Ishikawa (cell line): ENCODE measurements at regions not wholly inside any gene's neighbourhood (a gene's known extent, or its start where the extent isn't known, plus 50 kb on each side); places are given as distances from the start of the nearest gene placed in this dataset.

Experiments used
- CEBPB ChIP-seq: IDR thresholded peaks from 2 replicates; pipeline ENCODE4 v1.6.1; 2012
- CREB1 ChIP-seq: IDR thresholded peaks from 2 replicates; pipeline ENCODE4 v1.6.1; 2012; ENCODE audit warnings: low read depth
- EGR1 ChIP-seq: IDR thresholded peaks from 2 replicates; pipeline ENCODE4 v1.6.1; 2012
- EP300 ChIP-seq: IDR thresholded peaks from 2 replicates; pipeline ENCODE4 v1.6.1; 2012; ENCODE audit warnings: borderline replicate concordance
- FOXM1 ChIP-seq: IDR thresholded peaks from 2 replicates; pipeline ENCODE4 v1.6.1; 2012; ENCODE audit warnings: low read depth, borderline replicate concordance
- MAX ChIP-seq: IDR thresholded peaks from 2 replicates; pipeline ENCODE4 v1.6.1; 2012
- NFIC ChIP-seq: IDR thresholded peaks from 2 replicates; pipeline ENCODE4 v1.6.1; 2012
- RAD21 ChIP-seq: IDR thresholded peaks from 2 replicates; pipeline ENCODE4 v1.6.1; 2012; ENCODE audit warnings: low read depth
- TAF1 ChIP-seq: IDR thresholded peaks from 2 replicates; pipeline ENCODE4 v1.6.1; 2012; ENCODE audit warnings: low read depth, mild to moderate bottlenecking
- TCF12 ChIP-seq: IDR thresholded peaks from 2 replicates; pipeline ENCODE4 v1.6.1; 2012; ENCODE audit warnings: low read depth
- TEAD4 ChIP-seq: IDR thresholded peaks from 2 replicates; pipeline ENCODE4 v1.6.1; 2012
- USF1 ChIP-seq: IDR thresholded peaks from 2 replicates; pipeline ENCODE4 v1.6.1; 2012
- YY1 ChIP-seq: IDR thresholded peaks from 2 replicates; pipeline ENCODE4 v1.6.1; 2012; ENCODE audit warnings: low read depth
- ZBTB7A ChIP-seq: IDR thresholded peaks from 2 replicates; pipeline ENCODE4 v1.6.1; 2012; ENCODE audit warnings: low read depth
- TF ChIP-seq, protein P1 (sequence below): IDR thresholded peaks from 2 replicates; pipeline ENCODE4 v1.6.1; 2012; ENCODE audit warnings: low read depth, mild to moderate bottlenecking

DNA sequence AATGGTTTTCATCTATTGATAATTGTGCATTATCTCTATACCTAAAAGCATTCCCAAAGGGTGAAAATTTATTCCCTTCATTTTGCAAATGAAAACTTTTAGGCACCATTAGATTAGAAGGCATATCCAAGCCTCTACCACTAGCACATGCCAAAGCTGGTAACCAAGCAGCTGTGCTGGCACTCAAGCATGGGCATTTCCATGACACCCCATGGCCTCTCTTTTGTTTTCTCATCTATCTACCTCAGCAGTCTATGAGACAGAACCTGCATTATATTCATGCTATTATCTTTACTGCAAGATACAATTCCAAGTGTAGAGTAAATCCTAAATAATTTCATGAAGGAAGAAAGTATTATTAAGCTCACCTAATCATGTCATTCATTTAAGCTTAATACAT, 334.3 kb upstream of the LRRC7 start:
- TF ChIP-seq EGR1 (no peak), FOXM1 (no peak), NFIC (no peak), TCF12 (no peak), TAF1 (no peak), CEBPB (no peak), YY1 (no peak), ZBTB7A (no peak), EP300 (no peak), MAX (no peak), USF1 (no peak), CREB1 (no peak), RAD21 (no peak), TEAD4 (no peak)
- TF ChIP-seq, protein P1, sequence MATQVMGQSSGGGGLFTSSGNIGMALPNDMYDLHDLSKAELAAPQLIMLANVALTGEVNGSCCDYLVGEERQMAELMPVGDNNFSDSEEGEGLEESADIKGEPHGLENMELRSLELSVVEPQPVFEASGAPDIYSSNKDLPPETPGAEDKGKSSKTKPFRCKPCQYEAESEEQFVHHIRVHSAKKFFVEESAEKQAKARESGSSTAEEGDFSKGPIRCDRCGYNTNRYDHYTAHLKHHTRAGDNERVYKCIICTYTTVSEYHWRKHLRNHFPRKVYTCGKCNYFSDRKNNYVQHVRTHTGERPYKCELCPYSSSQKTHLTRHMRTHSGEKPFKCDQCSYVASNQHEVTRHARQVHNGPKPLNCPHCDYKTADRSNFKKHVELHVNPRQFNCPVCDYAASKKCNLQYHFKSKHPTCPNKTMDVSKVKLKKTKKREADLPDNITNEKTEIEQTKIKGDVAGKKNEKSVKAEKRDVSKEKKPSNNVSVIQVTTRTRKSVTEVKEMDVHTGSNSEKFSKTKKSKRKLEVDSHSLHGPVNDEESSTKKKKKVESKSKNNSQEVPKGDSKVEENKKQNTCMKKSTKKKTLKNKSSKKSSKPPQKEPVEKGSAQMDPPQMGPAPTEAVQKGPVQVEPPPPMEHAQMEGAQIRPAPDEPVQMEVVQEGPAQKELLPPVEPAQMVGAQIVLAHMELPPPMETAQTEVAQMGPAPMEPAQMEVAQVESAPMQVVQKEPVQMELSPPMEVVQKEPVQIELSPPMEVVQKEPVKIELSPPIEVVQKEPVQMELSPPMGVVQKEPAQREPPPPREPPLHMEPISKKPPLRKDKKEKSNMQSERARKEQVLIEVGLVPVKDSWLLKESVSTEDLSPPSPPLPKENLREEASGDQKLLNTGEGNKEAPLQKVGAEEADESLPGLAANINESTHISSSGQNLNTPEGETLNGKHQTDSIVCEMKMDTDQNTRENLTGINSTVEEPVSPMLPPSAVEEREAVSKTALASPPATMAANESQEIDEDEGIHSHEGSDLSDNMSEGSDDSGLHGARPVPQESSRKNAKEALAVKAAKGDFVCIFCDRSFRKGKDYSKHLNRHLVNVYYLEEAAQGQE, result no peak

DNA sequence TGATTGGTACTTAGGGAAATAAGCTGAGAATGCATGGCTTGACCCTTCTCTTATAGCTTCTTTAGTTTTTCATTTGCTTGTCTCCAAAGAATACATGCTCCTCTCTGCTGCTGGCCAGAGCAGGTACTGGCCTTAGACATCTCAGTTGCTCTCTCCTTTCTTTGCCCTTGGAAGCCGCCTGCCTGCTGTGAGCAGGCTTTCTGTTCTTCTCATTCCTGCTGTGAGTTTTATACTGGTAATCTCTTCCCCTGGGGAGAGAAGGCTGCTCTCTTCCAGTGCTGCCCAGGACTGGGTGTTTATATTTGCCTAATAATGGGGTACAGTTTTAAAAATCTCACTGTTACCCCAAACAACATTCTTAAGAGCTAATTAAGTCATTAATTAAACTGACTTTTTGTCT, 323.5 kb upstream of the LRRC7 start:
- TF ChIP-seq TAF1 (no peak), EP300 (no peak), YY1 (no peak), NFIC (no peak), CREB1 (no peak), ZBTB7A (no peak), TCF12 (no peak), MAX (no peak)

GRCh38 chr1:69246109-69246508, 321.6 kb upstream of the LRRC7 start:
- TF ChIP-seq CREB1, result no peak

DNA sequence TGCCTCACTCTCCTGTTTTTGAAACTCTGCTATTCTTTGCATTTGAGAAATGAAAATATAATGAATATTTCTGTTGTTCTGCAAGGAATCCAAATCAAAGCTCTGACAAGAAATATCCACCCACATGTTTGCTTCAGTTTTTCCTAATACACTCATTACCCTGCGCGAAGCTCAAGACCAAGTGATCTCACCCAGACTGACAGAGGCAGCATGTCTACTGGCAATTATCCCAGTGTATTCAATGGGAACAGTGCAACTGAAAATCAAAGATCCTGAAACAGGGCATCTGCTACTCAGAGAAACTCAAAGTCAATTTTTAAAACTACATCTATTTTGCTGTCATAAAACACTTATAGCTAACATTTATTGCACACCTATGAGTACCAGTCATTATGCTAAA, 321.0 kb upstream of the LRRC7 start:
- TF ChIP-seq TCF12 (no peak), CEBPB (no peak), RAD21 (no peak), EGR1 (no peak), TEAD4 (no peak), FOXM1 (no peak), CREB1 (no peak), YY1 (no peak), MAX (no peak), TAF1 (no peak)
- TF ChIP-seq, protein P1, result no peak

GRCh38 chr1:69252696-69253095, 315.0 kb upstream of the LRRC7 start:
- TF ChIP-seq RAD21 (no peak), ZBTB7A (no peak), TEAD4 (no peak), USF1 (no peak), NFIC (no peak), CREB1 (no peak), EGR1 (no peak), EP300 (no peak), YY1 (no peak), TCF12 (no peak), CEBPB (no peak), FOXM1 (no peak)
- TF ChIP-seq, protein P1, result no peak
